ENCODE measurements at regions not wholly inside any gene's neighbourhood (a gene's known extent, or its start where the extent isn't known, plus 50 kb on each side); places are given as distances from the start of the nearest gene placed in this dataset.

DNA sequence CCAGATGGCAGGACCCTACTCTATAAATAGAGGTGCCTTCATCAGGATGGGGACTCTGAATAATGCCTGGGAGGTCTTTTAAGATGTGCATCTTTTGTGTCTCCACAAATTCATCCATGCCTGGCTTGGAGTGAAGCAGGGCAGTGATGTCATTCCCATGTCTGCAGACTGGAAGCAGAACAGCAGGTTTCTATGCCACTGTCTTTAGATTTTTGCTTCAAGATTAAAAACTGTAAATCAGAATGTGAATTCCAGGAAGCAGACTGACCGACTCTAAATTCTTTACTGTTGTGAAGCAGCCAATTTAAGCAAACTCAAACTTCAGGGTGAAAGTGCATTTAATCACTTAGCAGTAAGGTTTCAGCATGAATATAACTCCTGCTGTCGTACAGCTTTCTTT is 159.3 kb downstream of the SCG2 start:
- Histone ChIP-seq H2AK9ac (replicated peaks; ENCODE audit: low read depth, low read length, poor library complexity) (no peak overlapping the region), H2AK5ac (ENCODE audit: low read depth, low read length) (no peak overlapping the region), H3K36me3 (ENCODE audit: control insufficient read depth, insufficient read depth, low read length) (no peaks in the 10 kb centered on the region), H4K5ac (ENCODE audit: low read depth, low read length) (no peak overlapping the region), H3K9ac (ENCODE audit: low read depth, low read length) (no peak overlapping the region), H3K9me3 (ENCODE audit: control insufficient read depth, insufficient read depth, low read length) (no peaks in the 10 kb centered on the region), H2BK120ac (ENCODE audit: low read depth, low read length) (no peak overlapping the region), H3K23ac (ENCODE audit: low read depth, low read length) (no peak overlapping the region), H3K56ac (ENCODE audit: extremely low read depth, insufficient read depth, low read length) (no peak overlapping the region), H3K4me1 (ENCODE audit: control insufficient read depth, insufficient read depth, low read length) (no peaks in the 10 kb centered on the region), H3K4me3 (ENCODE audit: insufficient read depth, low read depth, low read length) (no peak overlapping the region), H4K8ac (ENCODE audit: low read depth in 2 of 2, low read length in 2 of 2) (no peak overlapping the region), H3K18ac (ENCODE audit: low read depth, low read length) (no peak overlapping the region), H3K27ac (ENCODE audit: insufficient read depth, low read length) (no peak overlapping the region), H2BK20ac (ENCODE audit: low read depth, low read length) (no peak overlapping the region), H4K20me1 (ENCODE audit: insufficient read depth, low read length) (no peaks in the 10 kb centered on the region), H3K79me1 (ENCODE audit: low read depth in 1 of 2, low read length in 2 of 2) (no peaks in the 10 kb centered on the region), H3K4me2 (ENCODE audit: low read depth, low read length) (no peak overlapping the region), H3K14ac (replicated peaks; ENCODE audit: low read depth, low read length) (no peak overlapping the region), H3K27me3 (ENCODE audit: control insufficient read depth, insufficient read depth, low read length) (no peaks in the 10 kb centered on the region), H2BK15ac (ENCODE audit: low read depth, low read length) (no peak overlapping the region), H2BK5ac (ENCODE audit: low read depth, low read length, poor library complexity, severe bottlenecking) (no peak overlapping the region), H3K9me1 (ENCODE audit: insufficient read depth, low read length) (no peaks in the 10 kb centered on the region), H3K4ac (ENCODE audit: low read depth, low read length) (no peak overlapping the region), H4K91ac (ENCODE audit: insufficient read depth, low read depth, low read length) (no peak overlapping the region), H2AFZ (replicated peaks; ENCODE audit: low read length, poor library complexity) (no peak overlapping the region)
- intact Hi-C loops (cut with micrococcal nuclease): no loop called here
- dilution Hi-C loops (cut with HindIII; ENCODE audit: low sequenced_read_pairs, unreplicated experiment): no loop called here
- DNase-seq (peak; percentile 11), ATAC-seq (ENCODE audit: low read depth) (no peak)
- TF ChIP-seq, protein P1, sequence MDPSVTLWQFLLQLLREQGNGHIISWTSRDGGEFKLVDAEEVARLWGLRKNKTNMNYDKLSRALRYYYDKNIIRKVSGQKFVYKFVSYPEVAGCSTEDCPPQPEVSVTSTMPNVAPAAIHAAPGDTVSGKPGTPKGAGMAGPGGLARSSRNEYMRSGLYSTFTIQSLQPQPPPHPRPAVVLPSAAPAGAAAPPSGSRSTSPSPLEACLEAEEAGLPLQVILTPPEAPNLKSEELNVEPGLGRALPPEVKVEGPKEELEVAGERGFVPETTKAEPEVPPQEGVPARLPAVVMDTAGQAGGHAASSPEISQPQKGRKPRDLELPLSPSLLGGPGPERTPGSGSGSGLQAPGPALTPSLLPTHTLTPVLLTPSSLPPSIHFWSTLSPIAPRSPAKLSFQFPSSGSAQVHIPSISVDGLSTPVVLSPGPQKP (IDR thresholded peaks at IDR 0.05; ENCODE audit: borderline replicate concordance, low read depth, low read length): no peak
- TF ChIP-seq BHLHE40 (IDR thresholded peaks at IDR 0.05; ENCODE audit: low read depth, low read length): no peak
- no peak for TF ChIP-seq MAZ (IDR thresholded peaks at IDR 0.05; ENCODE audit: borderline replicate concordance, low read depth, low read length)
- TF ChIP-seq NFE2L2 (IDR thresholded peaks at IDR 0.05; ENCODE audit: low read depth, low read length): no peak
- TF ChIP-seq CHD1 (IDR thresholded peaks at IDR 0.05; ENCODE audit: low read depth, low read length): no peak
- no peak for TF ChIP-seq RAD21 (IDR thresholded peaks at IDR 0.05; ENCODE audit: low read length)
- TF ChIP-seq MAFK (IDR thresholded peaks at IDR 0.05; ENCODE audit: low read depth, low read length): no peak
- no TSS peak for BruUV-seq (replicated peaks)
- ChIA-PET CTCF (no interaction called here), POLR2A (ENCODE audit: unreplicated experiment) (no interaction called here)
- no CpG with 5 or more reads among the region's 2 CpGs for WGBS, 2 experiments (ENCODE audit: extremely low coverage in 2 of 2, insufficient read length in 1 of 2)
- in situ Hi-C loops (cut with MboI; ENCODE audit: low sequenced_read_pairs): no loop called here

All from IMR-90 (cell line).